ENCODE measurements at regions not wholly inside any gene's neighbourhood (a gene's known extent, or its start where the extent isn't known, plus 50 kb on each side); places are given as distances from the start of the nearest gene placed in this dataset.

GRCh38 chr2:168327328-168327727 lies 79.9 kb upstream of the STK39 start:
- Histone ChIP-seq H3K4ac (replicated peaks; ENCODE audit: insufficient read length, low read depth, low read length) (no peak overlapping the region), H3K9me3 (ENCODE audit: insufficient read depth in 2 of 2, low read depth in 1 of 2, low read length in 1 of 2) (peaks cover 0 to 3% of the 10 kb centered on the region in 2 experiments; a peak in 1 of 4 replicates), H3K27ac (ENCODE audit: low read depth, low read length) (no peak overlapping the region), H3K79me1 (ENCODE audit: low read depth, low read length) (no peaks in the 10 kb centered on the region), H3K56ac (replicated peaks; ENCODE audit: insufficient read length, low read depth, low read length) (no peak overlapping the region), H2BK12ac (ENCODE audit: low read depth, low read length) (no peak overlapping the region), H3K36me3 (ENCODE audit: control insufficient read depth in 2 of 4, insufficient read depth in 4 of 4, low read length in 3 of 4) (no peaks in the 10 kb centered on the region), H2BK20ac (ENCODE audit: low read length) (no peak overlapping the region), H2BK120ac (replicated peaks; ENCODE audit: low read depth, low read length) (no peak overlapping the region), H3K4me1 (replicated peaks in 1 of 4; ENCODE audit: control insufficient read depth in 3 of 4, insufficient read depth in 4 of 4, low read length in 3 of 4) (peaks cover 0 to 6% (median 0%) of the 10 kb centered on the region in 4 experiments; a peak in 2 of 7 replicates), H3K79me2 (ENCODE audit: control insufficient read depth in 1 of 2, insufficient read depth in 2 of 2, low read length in 2 of 2) (no peaks in the 10 kb centered on the region), H4K5ac (ENCODE audit: insufficient read length, low read depth, low read length) (no peak overlapping the region), H3K4me2 (ENCODE audit: insufficient read depth in 1 of 2, low read depth in 2 of 2, low read length in 2 of 2) (no peak overlapping the region), H3K23me2 (ENCODE audit: low read depth, low read length) (no peaks in the 10 kb centered on the region), H3K18ac (ENCODE audit: extremely low read depth, low read length) (no peak overlapping the region), H2BK5ac (ENCODE audit: low read depth, low read length) (no peak overlapping the region), H4K8ac (ENCODE audit: extremely low read depth, insufficient read depth, low read length) (no peak overlapping the region), H4K20me1 (replicated peaks in 1 of 2; ENCODE audit: control insufficient read depth in 1 of 2, insufficient read depth in 2 of 2, low read length in 2 of 2) (no peaks in the 10 kb centered on the region), H3K14ac (ENCODE audit: insufficient read length) (no peak overlapping the region), H3K27me3 (replicated peaks in 1 of 4; ENCODE audit: control insufficient read depth in 3 of 4, extremely low read depth in 1 of 4, insufficient read depth in 3 of 4, low read length in 3 of 4) (no peaks in the 10 kb centered on the region; a peak in 1 of 7 replicates), H2AK5ac (ENCODE audit: low read depth, low read length) (no peak overlapping the region), H2AFZ (ENCODE audit: low read length) (no peak overlapping the region), H3K23ac (ENCODE audit: insufficient read length) (no peak overlapping the region), H4K91ac (replicated peaks; ENCODE audit: insufficient read length, low read length) (no peak overlapping the region), H2BK15ac (ENCODE audit: low read length) (no peak overlapping the region), H3K4me3 (ENCODE audit: extremely low read depth in 1 of 4, insufficient read depth in 2 of 4, low read depth in 3 of 4, low read length in 4 of 4) (no peak overlapping the region), H3K9ac (replicated peaks in 1 of 4; ENCODE audit: extremely low read depth in 1 of 4, low read depth in 3 of 4, low read length in 3 of 4) (no peak overlapping the region)
- ChIA-PET POLR2A (ENCODE audit: partially characterized antibody) (no interaction called here), CTCF (ENCODE audit: partially characterized antibody) (interaction anchor here (1.3 to 2.1 kb wide), 7 partner anchors 9 to 167 kb away, joined by 3 to 8 read pairs (median 5); no protein-coding TSS in a partner anchor)
- FAIRE-seq (no peak), DNase-seq (ENCODE audit: low read depth in 1 of 2, low spot score in 2 of 2) (no peak)
- no peak for TF ChIP-seq RBBP5 (IDR thresholded peaks at IDR 0.05; ENCODE audit: borderline replicate concordance, low read depth, low read length)
- TF ChIP-seq HDAC6 (IDR thresholded peaks at IDR 0.05; ENCODE audit: low read depth, low read length), result no peak
- no peak for TF ChIP-seq EZH2 (IDR thresholded peaks at IDR 0.05; ENCODE audit: low read depth, low read length, severe bottlenecking)
- TF ChIP-seq ATF3 (IDR thresholded peaks at IDR 0.05; ENCODE audit: insufficient read depth, low read depth, low read length), result no peak
- 87% methylated on average over 3 of the region's 3 CpGs; no CpG with 5 or more reads in 1 of the 2 experiments for WGBS, 2 experiments (ENCODE audit: extremely low coverage in 1 of 2, insufficient coverage in 1 of 2, insufficient read length in 1 of 2, insufficient replicate concordance in 2 of 2, low coverage in 1 of 2, low lambda C conversion rate in 2 of 2, missing lambda C conversion rate in 1 of 2)
